ENCODE measurements at regions not wholly inside any gene's neighbourhood (a gene's known extent, or its start where the extent isn't known, plus 50 kb on each side); places are given as distances from the start of the nearest gene placed in this dataset.

- Histone ChIP-seq H3K79me2 (ENCODE audit: low read depth) (no peaks in the 10 kb centered on the region), H3K27ac (no peak overlapping the region), H3K36me3 (ENCODE audit: low read depth) (no peaks in the 10 kb centered on the region), H3K9me3 (ENCODE audit: insufficient read depth, low read depth) (no peaks in the 10 kb centered on the region), H4K20me1 (ENCODE audit: insufficient read depth) (no peaks in the 10 kb centered on the region), H3K4me2 (no peak overlapping the region), H3K9me2 (ENCODE audit: insufficient read depth) (no peaks in the 10 kb centered on the region), H3K27me3 (ENCODE audit: insufficient read depth, low read depth) (no peaks in the 10 kb centered on the region), H3K4me3 (no peak overlapping the region), H3K4me1 (replicated peaks; ENCODE audit: insufficient read depth) (no peaks in the 10 kb centered on the region), H2AFZ (no peak overlapping the region), H3F3A (ENCODE audit: insufficient read depth, low read depth) (no peaks in the 10 kb centered on the region)
- POLR2A ChIA-PET (ENCODE audit: unreplicated experiment), result no interaction called here
- intact Hi-C loops (cut with micrococcal nuclease; ENCODE audit: unreplicated experiment), result no loop called here
- TF ChIP-seq CTCF (conservative IDR thresholded peaks at IDR 0.05) (no peak), EZH2 (IDR thresholded peaks at IDR 0.05; ENCODE audit: low read depth) (no peak)
- CTCF ChIA-PET, result no interaction called here
- DNase-seq, result no peak
- no TSS peak for BruUV-seq (replicated peaks)
These were observed 274.7 kb downstream of the TUSC7 start for GRCh38 chr3:116984301-116984700.

- DNase-seq, result no peak
- H3K4me1 ChIP-seq (replicated peaks; ENCODE audit: insufficient read depth), result no peaks in the 10 kb centered on the region
- H4K20me1 ChIP-seq (ENCODE audit: insufficient read depth), result no peaks in the 10 kb centered on the region
- BruUV-seq (replicated peaks), result no TSS peak
- no peaks in the 10 kb centered on the region for H3K27me3 ChIP-seq (ENCODE audit: insufficient read depth, low read depth)
- H3K27ac ChIP-seq, result no peak overlapping the region
- ChIA-PET CTCF (no interaction called here), POLR2A (ENCODE audit: unreplicated experiment) (interaction anchor here (0.6 kb wide), 1 partner anchor 946 kb away, joined by 5 read pairs; no protein-coding TSS in a partner anchor)
- H2AFZ ChIP-seq, result no peak overlapping the region
- no peak overlapping the region for H3K4me3 ChIP-seq
- H3K4me2 ChIP-seq, result no peak overlapping the region
- intact Hi-C loops (cut with micrococcal nuclease; ENCODE audit: unreplicated experiment), result no loop called here
- no peaks in the 10 kb centered on the region for H3K9me2 ChIP-seq (ENCODE audit: insufficient read depth)
- TF ChIP-seq EZH2 (IDR thresholded peaks at IDR 0.05; ENCODE audit: low read depth) (no peak), CTCF (conservative IDR thresholded peaks at IDR 0.05) (no peak)
- H3K79me2 ChIP-seq (ENCODE audit: low read depth), result no peaks in the 10 kb centered on the region
- H3K36me3 ChIP-seq (ENCODE audit: low read depth), result no peaks in the 10 kb centered on the region
- no peaks in the 10 kb centered on the region for H3F3A ChIP-seq (ENCODE audit: insufficient read depth, low read depth)
- H3K9me3 ChIP-seq (ENCODE audit: insufficient read depth, low read depth), result no peaks in the 10 kb centered on the region
These were observed 284.8 kb downstream of the TUSC7 start for GRCh38 chr3:116994351-116994879.

GRCh38 chr3:117003501-117003900 is 293.9 kb downstream of the TUSC7 start:
- BruUV-seq (replicated peaks), result no TSS peak
- H3K4me3 ChIP-seq, result no peak overlapping the region
- no peaks in the 10 kb centered on the region for H3K79me2 ChIP-seq (ENCODE audit: low read depth)
- H3K4me2 ChIP-seq, result no peak overlapping the region
- ChIA-PET CTCF (no interaction called here), POLR2A (ENCODE audit: unreplicated experiment) (no interaction called here)
- no peaks in the 10 kb centered on the region for H4K20me1 ChIP-seq (ENCODE audit: insufficient read depth)
- H3K9me3 ChIP-seq (ENCODE audit: insufficient read depth, low read depth), result no peaks in the 10 kb centered on the region
- no peaks in the 10 kb centered on the region for H3K4me1 ChIP-seq (replicated peaks; ENCODE audit: insufficient read depth)
- TF ChIP-seq CTCF (conservative IDR thresholded peaks at IDR 0.05) (no peak), EZH2 (IDR thresholded peaks at IDR 0.05; ENCODE audit: low read depth) (no peak)
- no peaks in the 10 kb centered on the region for H3F3A ChIP-seq (ENCODE audit: insufficient read depth, low read depth)
- H2AFZ ChIP-seq, result no peak overlapping the region
- intact Hi-C loops (cut with micrococcal nuclease; ENCODE audit: unreplicated experiment), result no loop called here
- H3K27me3 ChIP-seq (ENCODE audit: insufficient read depth, low read depth), result no peaks in the 10 kb centered on the region
- H3K27ac ChIP-seq, result no peak overlapping the region
- no peak for DNase-seq
- no peaks in the 10 kb centered on the region for H3K9me2 ChIP-seq (ENCODE audit: insufficient read depth)
- H3K36me3 ChIP-seq (ENCODE audit: low read depth), result no peaks in the 10 kb centered on the region

Measured in PC-9 (cell line).